Upper lobe of left lung (tissue), 4 donors: ENCODE measurements at regions not wholly inside any gene's neighbourhood (a gene's known extent, or its start where the extent isn't known, plus 50 kb on each side); places are given as distances from the start of the nearest gene placed in this dataset.

ENCODE experiments used
- CTCF ChIP-seq, 6 experiments: fragments of 450-650 bp in 4 of 6; fragments of 200-600 bp in 2 of 6; sonication (generic) in 2 of 6; IDR thresholded peaks; one replicate each; pipeline ENCODE4 v1.5.1; 2016 to 2019; ENCODE audit warnings: antibody characterized with exemption in 6 of 6
- POLR2A ChIP-seq, 4 donors: fragments of 450-650 bp; IDR thresholded peaks; one replicate each; pipeline ENCODE4 v1.5.1; 2016 to 2017; ENCODE audit warnings: antibody characterized with exemption in 4 of 4, mild to moderate bottlenecking in 2 of 4
- POLR2AphosphoS5 ChIP-seq, 2 donors: sonication (generic); formaldehyde crosslinking; IDR thresholded peaks; one replicate each; pipeline ENCODE4 v1.5.1; 2017; ENCODE audit warnings: antibody characterized with exemption in 2 of 2

GRCh38 chr2:8487461-8487932 is 194.4 kb upstream of the ID2 start:
- no peak for TF ChIP-seq POLR2A (IDR thresholded peaks at IDR 0.05)
- no peak for TF ChIP-seq CTCF (IDR thresholded peaks at IDR 0.05)
- no peak for TF ChIP-seq POLR2AphosphoS5 (IDR thresholded peaks at IDR 0.05)
